Central memory CD4-positive, alpha-beta T cell (primary cell): ENCODE measurements at regions not wholly inside any gene's neighbourhood (a gene's known extent, or its start where the extent isn't known, plus 50 kb on each side); places are given as distances from the start of the nearest gene placed in this dataset.

Experiments used
- DNase-seq: peaks from one replicate; pipeline ENCODE4 v3.0.0; 2022

GRCh38 chr3:14318646-14319045, 83.8 kb upstream of the SLC6A6 start:
- DNase-seq, result no peak

DNA sequence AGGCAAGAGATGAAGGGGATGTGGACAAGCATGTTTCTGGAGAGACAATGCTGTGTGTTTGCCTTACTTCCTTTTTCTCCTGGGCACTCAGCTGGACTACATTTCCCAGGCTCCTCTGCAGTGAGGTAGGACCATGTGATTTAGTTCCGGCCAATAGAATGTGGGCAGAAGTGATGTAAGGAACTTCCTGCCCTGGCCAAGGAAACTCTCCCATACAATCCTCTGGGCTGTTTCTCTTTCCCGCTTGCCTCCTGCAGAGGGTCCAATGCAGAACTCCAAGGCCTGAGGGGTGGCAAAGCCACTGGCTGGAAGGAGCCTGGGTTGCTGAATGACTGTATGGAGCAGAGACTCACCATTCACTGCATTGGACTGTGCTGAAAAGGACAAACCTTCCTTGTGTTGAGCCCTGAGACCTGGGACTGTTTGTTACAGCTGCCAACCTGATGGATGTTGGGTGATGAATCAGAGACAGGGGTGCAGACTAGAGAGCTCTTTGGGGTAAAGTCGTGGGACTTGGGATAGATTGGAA, 82.7 kb upstream of the SLC6A6 start:
- DNase-seq, result no peak

GRCh38 chr3:14320219-14320618, 82.2 kb upstream of the SLC6A6 start:
- DNase-seq, result no peak

GRCh38 chr3:14322001-14322400, 80.4 kb upstream of the SLC6A6 start:
- DNase-seq, result no peak

DNA sequence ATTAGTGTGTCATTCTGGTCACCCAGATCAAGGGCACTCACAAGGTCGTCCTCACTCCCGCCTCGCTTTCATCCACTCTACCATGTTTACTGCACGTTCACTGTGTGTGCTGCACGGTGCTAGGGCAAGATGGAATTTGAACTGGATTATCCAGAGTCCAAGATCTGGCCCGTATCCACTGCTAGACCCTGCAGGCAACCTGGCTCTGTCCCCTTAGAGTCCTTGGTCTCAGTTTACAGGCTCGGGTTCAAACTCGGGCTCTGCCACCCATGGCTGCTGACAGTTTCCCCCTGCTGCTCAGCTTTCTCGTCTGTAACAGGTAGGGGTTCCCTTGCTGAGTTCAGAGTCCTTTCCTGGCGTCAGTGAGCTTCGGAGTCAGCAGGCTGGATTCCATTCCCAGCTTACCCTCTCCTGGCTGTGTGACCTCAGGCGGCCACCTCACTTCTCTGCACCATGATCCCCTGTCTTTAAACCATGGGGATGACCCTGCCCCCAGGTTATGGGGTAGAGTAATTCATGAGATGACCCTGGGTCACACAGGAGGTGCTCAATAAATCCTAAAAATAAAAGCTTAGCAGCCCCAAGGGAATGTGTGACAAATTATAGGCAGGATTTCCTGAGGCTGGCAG, 79.6 kb upstream of the SLC6A6 start:
- no peak for DNase-seq

GRCh38 chr3:14323401-14324223, 78.8 kb upstream of the SLC6A6 start:
- no peak for DNase-seq

DNA sequence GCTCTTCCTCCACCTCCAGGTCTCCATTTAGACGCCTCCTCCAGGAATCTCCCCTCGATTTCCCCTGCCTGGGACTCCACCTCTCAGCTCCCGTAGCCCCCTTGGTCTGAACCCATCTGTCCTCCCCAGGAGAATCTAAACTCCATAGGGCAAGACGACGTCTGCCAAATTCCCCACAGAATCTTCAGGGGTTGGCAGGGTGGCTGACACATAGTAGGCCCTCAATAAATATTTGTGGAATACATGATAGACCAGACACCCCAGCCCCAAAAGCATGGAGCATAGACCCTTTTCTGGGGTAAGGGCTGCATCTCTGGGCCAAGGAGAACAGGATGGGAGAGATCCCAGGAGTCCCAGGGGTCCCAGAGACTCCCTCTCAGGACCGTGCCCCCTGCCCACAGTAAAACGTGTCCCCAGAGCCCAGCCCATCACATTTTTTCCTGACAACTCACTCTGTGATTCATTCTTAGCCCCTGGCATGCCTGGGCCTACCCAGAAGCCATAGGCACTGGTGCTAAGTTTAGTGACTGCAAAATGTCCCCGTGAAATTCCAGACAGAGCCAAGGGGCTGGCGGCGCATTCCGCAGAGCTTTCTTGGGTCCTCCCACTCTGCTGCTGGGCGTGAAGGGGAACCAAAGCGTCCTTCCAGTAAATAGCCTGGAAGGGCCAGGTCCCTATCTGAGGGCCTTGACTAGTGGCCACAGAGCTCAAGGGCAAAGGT, 78.0 kb upstream of the SLC6A6 start:
- no peak for DNase-seq

- no peak for DNase-seq
Measured at GRCh38 chr3:14328422-14328821, 74.0 kb upstream of the SLC6A6 start.

DNA sequence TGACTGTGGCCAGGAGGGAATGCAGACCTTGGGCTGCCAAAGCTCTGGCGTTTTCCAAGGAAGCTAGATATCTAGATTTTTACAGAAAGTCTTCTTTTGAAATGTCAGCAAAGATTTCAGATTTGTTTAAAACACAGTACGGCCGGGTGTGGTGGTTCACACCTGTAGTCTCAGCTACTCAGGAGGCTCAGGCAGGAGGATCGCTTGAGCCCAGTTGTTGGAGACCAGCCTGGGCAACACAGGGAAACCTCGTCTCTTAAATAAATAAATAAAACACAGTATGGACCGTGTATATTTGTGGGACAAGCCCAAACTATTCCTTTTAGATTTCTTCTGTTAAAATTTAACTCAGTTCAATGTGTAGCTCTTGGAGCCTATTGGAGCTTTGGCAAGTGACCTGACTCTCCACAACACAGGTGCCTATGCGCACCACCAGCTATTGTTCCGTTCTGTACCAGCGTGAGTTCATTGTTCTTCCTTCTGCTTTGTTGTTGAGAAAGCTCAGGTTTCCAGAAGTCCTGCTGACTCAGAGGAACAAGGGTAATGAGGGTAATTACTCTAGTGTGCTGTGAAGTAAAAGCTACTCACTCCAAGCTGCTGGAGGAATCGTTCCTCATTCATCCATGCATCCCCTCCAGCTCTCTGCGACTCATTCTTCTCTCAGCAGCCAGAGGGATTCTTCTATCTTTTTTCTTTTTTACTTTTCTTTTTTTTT, 73.1 kb upstream of the SLC6A6 start:
- DNase-seq, result no peak

DNA sequence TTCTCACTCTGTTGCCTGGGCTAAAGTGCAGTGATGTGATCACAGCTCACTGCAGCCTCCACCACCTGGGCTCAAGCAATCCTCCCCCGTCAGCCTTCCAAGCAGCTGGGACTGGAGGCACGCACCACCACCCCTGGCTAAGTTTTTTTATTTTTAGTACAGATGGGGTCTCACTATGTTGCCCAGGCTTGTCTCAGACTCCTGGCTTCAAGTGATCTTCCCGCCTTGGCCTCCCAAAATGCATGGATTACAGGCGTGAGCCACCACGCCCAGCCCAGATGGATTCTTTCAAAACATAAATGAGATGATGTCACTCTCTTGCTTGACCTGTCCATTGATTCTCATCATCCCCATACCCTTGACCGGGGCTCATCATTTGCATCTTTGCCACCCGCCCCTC, 72.6 kb upstream of the SLC6A6 start:
- no peak for DNase-seq

- no peak for DNase-seq
Measured at GRCh38 chr3:14330508-14330907, 71.9 kb upstream of the SLC6A6 start.

DNA sequence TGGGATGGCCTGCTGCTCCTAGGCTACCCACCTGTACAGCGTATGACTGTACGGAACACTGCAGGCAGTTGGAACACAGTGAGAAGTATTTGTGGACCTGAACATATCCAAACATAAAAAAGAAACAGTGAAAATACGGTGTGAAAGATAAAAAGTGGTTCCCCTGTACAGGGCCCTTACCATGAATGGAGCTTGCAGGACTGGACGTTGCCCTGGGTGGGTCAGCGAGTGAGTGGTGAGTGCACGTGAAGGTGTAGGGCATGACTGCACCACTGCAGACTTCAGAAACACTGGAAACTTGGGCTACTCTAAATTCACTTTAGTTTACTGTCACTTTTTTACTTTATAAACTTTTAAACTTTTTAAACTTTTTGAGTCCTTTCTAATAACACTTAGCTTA, 71.2 kb upstream of the SLC6A6 start:
- no peak for DNase-seq

GRCh38 chr3:14332392-14332791, 70.0 kb upstream of the SLC6A6 start:
- DNase-seq, result no peak

GRCh38 chr3:14333215-14333614, 69.2 kb upstream of the SLC6A6 start:
- no peak for DNase-seq

DNA sequence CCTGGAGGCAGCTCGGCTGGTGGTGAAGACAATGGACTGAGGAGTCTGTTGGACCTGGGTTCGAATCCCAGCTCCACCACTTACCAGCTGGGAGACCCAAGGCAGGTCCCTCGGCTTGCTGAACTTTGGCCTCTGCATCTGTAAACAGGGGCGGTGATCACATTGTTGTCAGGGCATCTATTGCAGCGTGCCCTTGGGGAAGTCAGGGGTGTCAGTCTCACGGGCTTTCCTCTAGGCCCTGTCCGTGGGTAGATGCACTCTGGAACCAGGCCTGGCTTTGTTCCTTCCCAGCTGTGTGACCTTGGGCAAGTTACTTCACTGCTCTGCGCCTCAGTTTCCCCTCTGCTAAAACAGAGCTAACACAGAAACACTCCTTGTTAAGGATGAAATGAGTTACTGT, 68.8 kb upstream of the SLC6A6 start:
- DNase-seq, result no peak

- no peak for DNase-seq
Measured at GRCh38 chr3:14334136-14334535, 68.3 kb upstream of the SLC6A6 start.

- no peak for DNase-seq
Measured at GRCh38 chr3:14334936-14335335, 67.5 kb upstream of the SLC6A6 start.

- DNase-seq, result no peak
Measured at GRCh38 chr3:14335774-14336748, 66.3 kb upstream of the SLC6A6 start.

- no peak for DNase-seq
Measured at GRCh38 chr3:14336749-14337598, 65.4 kb upstream of the SLC6A6 start.

DNA sequence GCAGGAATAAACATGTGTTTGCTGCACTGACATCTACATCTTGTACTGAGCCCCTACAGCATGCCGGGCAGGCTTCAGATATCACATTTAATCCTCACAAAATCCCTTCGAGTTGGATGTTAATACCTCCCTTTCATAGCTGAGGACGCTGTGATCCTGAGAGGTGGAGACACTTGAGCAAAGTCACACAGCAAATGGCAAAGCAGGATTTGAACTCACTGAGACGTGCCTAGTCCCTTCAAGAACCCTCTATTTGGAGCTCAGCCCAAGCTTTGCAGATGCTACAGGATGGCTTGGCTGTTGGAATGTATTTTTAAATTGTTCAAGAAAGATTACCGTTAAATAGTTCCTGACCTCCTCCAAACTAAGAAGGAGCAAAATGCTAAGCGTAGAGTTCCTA, 64.6 kb upstream of the SLC6A6 start:
- DNase-seq, result no peak

GRCh38 chr3:14338242-14338641, 64.2 kb upstream of the SLC6A6 start:
- no peak for DNase-seq
